ENCODE measurements at regions not wholly inside any gene's neighbourhood (a gene's known extent, or its start where the extent isn't known, plus 50 kb on each side); places are given as distances from the start of the nearest gene placed in this dataset.

DNA sequence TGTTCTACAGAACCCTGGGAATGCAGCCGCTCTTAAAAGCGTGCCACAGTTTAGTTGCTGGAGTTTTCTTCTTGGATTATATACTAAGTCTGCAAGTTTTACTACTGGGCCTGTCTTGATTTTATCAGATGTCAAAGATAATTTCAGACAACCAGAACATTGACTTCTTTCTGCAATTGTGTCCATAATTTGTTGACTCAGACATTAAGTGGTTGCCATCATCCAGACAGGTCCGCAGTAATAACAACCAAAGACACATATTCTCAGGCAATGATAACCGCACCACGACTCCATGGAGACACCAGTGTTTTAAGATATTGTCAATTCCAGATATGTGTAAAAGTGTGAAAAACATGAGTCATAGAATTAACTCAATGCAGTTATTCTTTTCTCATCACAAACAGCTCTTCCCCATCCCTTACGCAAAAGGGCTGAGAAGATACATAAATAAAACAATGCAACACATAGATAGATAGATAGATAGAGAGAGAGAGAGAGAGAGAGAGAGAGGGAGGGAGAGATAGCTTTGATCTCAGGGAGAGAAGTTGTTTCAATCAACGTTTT, 90.4 kb upstream of the FMN2 start:
- Mint-ChIP-seq H3K27ac (no peak overlapping the region), H3K36me3 (ENCODE audit: low read depth) (no peaks in the 10 kb centered on the region), H3K9me3 (no peaks in the 10 kb centered on the region), H3K4me1 (ENCODE audit: low read depth) (peaks cover 2% of the 10 kb centered on the region), H3K4me3 (no peak overlapping the region), H3K27me3 (peaks cover 22% of the 10 kb centered on the region)
- ChIA-PET POLR2A (no interaction called here), CTCF (interaction anchor here (1.1 to 3.5 kb wide), 3 partner anchors 10 to 49 kb away, joined by 3 to 20 read pairs (median 5); no protein-coding TSS in a partner anchor)
- DNase-seq = no peak
- ATAC-seq = no peak
- no peak for TF ChIP-seq CTCF (IDR thresholded peaks at IDR 0.05)
- intact Hi-C loops (cut with micrococcal nuclease) = no loop called here

DNA sequence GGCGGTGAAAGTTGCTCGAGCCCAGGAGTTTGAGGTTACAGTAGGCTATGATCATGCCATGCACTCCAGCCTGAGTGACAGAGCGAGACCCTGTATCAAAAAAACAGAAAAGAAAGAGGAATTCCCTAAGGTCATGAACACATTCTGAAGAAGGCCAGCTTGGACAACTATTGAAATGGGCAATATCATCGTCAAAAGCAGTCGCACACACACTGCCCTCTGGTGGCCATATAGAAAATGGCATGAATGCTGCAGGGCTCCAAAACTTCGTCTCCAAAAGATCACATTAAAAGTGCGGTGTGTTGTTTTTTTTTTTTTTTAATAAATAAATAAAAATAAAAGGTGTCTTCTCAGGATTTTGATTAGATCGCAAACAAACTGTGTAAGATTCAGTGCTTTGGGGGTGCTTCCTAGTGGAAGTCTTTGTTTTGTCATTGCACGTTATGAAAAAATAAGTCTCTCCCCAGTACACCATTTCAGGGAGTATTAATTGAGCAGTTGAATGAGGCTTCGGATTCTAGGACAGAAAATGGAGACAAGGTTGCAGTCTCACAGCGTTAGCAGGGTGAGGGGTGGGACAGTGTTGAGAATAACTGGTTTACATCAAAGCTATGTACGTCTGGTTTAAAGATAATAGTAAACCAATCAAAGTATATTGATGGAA, 87.5 kb upstream of the FMN2 start:
- H3K4me1 Mint-ChIP-seq (ENCODE audit: low read depth) = no peaks in the 10 kb centered on the region
- H3K9me3 Mint-ChIP-seq = no peaks in the 10 kb centered on the region
- H3K27ac Mint-ChIP-seq = no peak overlapping the region
- peak; percentile 39 for ATAC-seq
- intact Hi-C loops (cut with micrococcal nuclease) = no loop called here
- peak; percentile 30 for DNase-seq
- no peak overlapping the region for H3K4me3 Mint-ChIP-seq
- peak; percentile 86 for TF ChIP-seq CTCF (IDR thresholded peaks at IDR 0.05)
- H3K27me3 Mint-ChIP-seq = peaks cover 8% of the 10 kb centered on the region
- POLR2A ChIA-PET = no interaction called here
- CTCF ChIA-PET = interaction anchor here (0.8 to 3.6 kb wide), 7 partner anchors 8 to 52 kb away, joined by 3 to 26 read pairs (median 5); no protein-coding TSS in a partner anchor
- no peaks in the 10 kb centered on the region for H3K36me3 Mint-ChIP-seq (ENCODE audit: low read depth)

- DNase-seq (no peak), ATAC-seq (no peak)
- no peaks in the 10 kb centered on the region for H3K36me3 Mint-ChIP-seq (ENCODE audit: low read depth)
- H3K9me3 Mint-ChIP-seq = peaks cover 3% of the 10 kb centered on the region
- H3K27ac Mint-ChIP-seq = no peak overlapping the region
- intact Hi-C loops (cut with micrococcal nuclease) = no loop called here
- no peak overlapping the region for H3K4me3 Mint-ChIP-seq
- no peaks in the 10 kb centered on the region for H3K4me1 Mint-ChIP-seq (ENCODE audit: low read depth)
- no peak for TF ChIP-seq CTCF (IDR thresholded peaks at IDR 0.05)
- ChIA-PET CTCF (interaction anchor here (3.6 kb wide), 1 partner anchor 54 kb away, joined by 26 read pairs; no protein-coding TSS in a partner anchor), POLR2A (no interaction called here)
- peaks cover 2% of the 10 kb centered on the region for H3K27me3 Mint-ChIP-seq
These were observed 85.6 kb upstream of the FMN2 start for GRCh38 chr1:240005997-240006650.

DNA sequence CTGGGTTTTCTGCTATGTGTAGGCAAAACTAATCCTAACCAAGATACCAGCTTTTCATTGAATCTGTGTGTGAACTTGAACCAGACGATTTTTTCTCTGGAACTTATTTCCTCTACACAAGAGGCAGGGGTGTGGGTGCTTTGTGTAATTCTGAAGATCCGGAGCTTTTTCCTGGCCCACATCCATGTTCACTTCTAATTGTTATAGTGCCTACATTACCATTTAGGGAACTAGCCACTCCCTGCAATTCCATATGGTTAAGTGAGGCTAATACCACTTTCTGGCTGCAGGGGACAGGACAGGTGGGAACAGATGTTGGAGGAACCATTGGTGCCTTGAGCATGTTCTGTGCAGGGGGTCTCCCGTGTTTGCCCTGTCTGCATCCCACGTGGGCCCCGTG, 83.4 kb upstream of the FMN2 start:
- no peak for DNase-seq
- Mint-ChIP-seq H3K4me3 (no peak overlapping the region), H3K27ac (no peak overlapping the region), H3K36me3 (ENCODE audit: low read depth) (no peaks in the 10 kb centered on the region), H3K9me3 (peaks cover 5% of the 10 kb centered on the region), H3K4me1 (ENCODE audit: low read depth) (no peaks in the 10 kb centered on the region), H3K27me3 (no peaks in the 10 kb centered on the region)
- ChIA-PET CTCF (no interaction called here), POLR2A (no interaction called here)
- intact Hi-C loops (cut with micrococcal nuclease) = no loop called here
- TF ChIP-seq CTCF (IDR thresholded peaks at IDR 0.05) = no peak
- ATAC-seq = no peak

GRCh38 chr1:240014051-240014450, 77.6 kb upstream of the FMN2 start:
- Mint-ChIP-seq H3K27me3 (no peaks in the 10 kb centered on the region), H3K4me3 (no peak overlapping the region), H3K9me3 (peaks cover 17% of the 10 kb centered on the region), H3K4me1 (ENCODE audit: low read depth) (no peaks in the 10 kb centered on the region), H3K36me3 (ENCODE audit: low read depth) (no peaks in the 10 kb centered on the region), H3K27ac (no peak overlapping the region)
- no peak for DNase-seq
- ChIA-PET CTCF (interaction anchor here (2.8 kb wide), 1 partner anchor 11 kb away, joined by 20 read pairs; no protein-coding TSS in a partner anchor), POLR2A (no interaction called here)
- ATAC-seq = no peak
- intact Hi-C loops (cut with micrococcal nuclease) = no loop called here
- no peak for TF ChIP-seq CTCF (IDR thresholded peaks at IDR 0.05)

Data from activated CD8-positive, alpha-beta T cell treated with anti-CD3 and anti-CD28 coated beads for 36 hours (primary cell).